ENCODE measurements at regions not wholly inside any gene's neighbourhood (a gene's known extent, or its start where the extent isn't known, plus 50 kb on each side); places are given as distances from the start of the nearest gene placed in this dataset.

GRCh38 chr2:107187870-107188269 lies 301.9 kb upstream of the ST6GAL2 start:
- Histone ChIP-seq H3K27me3 (ENCODE audit: control insufficient read depth in 2 of 2, insufficient read depth in 2 of 2, low read length in 2 of 2) (no peaks in the 10 kb centered on the region), H3K9ac (ENCODE audit: insufficient read depth in 1 of 2, low read depth in 2 of 2, low read length in 2 of 2) (no peak overlapping the region), H4K20me1 (replicated peaks; ENCODE audit: control insufficient read depth, insufficient read depth, low read length) (no peaks in the 10 kb centered on the region), H3K79me2 (ENCODE audit: control insufficient read depth, insufficient read depth, low read length) (no peaks in the 10 kb centered on the region), H3K9me3 (replicated peaks; ENCODE audit: control insufficient read depth, insufficient read depth, low read depth, low read length) (no peaks in the 10 kb centered on the region), H3K9me1 (ENCODE audit: control insufficient read depth, insufficient read depth, low read length) (no peaks in the 10 kb centered on the region), H3K36me3 (ENCODE audit: control insufficient read depth, insufficient read depth, low read length) (no peaks in the 10 kb centered on the region), H3K27ac (ENCODE audit: extremely low read depth, low read depth, low read length) (no peak overlapping the region), H3K4me1 (replicated peaks in 1 of 2; ENCODE audit: control insufficient read depth in 2 of 2, insufficient read depth in 2 of 2, low read length in 2 of 2) (no peaks in the 10 kb centered on the region), H3K4me2 (ENCODE audit: insufficient read depth, low read length) (no peak overlapping the region), H3K4me3 (no peak overlapping the region), H2AFZ (ENCODE audit: low read depth, low read length) (no peak overlapping the region)
- ChIA-PET CTCF (ENCODE audit: low intra/inter-chr PET ratio) (no interaction called here), POLR2A (no interaction called here)
- BruUV-seq (replicated peaks) = no TSS peak
- TF ChIP-seq MTA3 (IDR thresholded peaks at IDR 0.05; ENCODE audit: borderline replicate concordance) (no peak), HNRNPH1 (optimal IDR thresholded peaks at IDR 0.05; ENCODE audit: low read depth, low read length) (no peak), FUS (optimal IDR thresholded peaks at IDR 0.05; ENCODE audit: low read depth, low read length) (no peak), CBX5 (IDR thresholded peaks at IDR 0.05; ENCODE audit: borderline replicate concordance, low read depth) (no peak), CCNT2 (IDR thresholded peaks at IDR 0.05; ENCODE audit: borderline replicate concordance, extremely low read depth, insufficient read length, low read depth, low read length) (no peak), ZNF280B (CRISPR knock-in tag; IDR thresholded peaks at IDR 0.05) (no peak), ZBTB17 (CRISPR knock-in tag; IDR thresholded peaks at IDR 0.05) (no peak), ZSCAN29 (IDR thresholded peaks at IDR 0.05) (no peak), PYGO2 (tag; IDR thresholded peaks at IDR 0.05) (no peak), HDGF (IDR thresholded peaks at IDR 0.05) (no peak), DIDO1 (tag; IDR thresholded peaks at IDR 0.05; ENCODE audit: low read depth) (no peak)
- intact Hi-C loops (cut with micrococcal nuclease) = no loop called here
- 0% methylated on average over 3 of the region's 3 CpGs for WGBS (ENCODE audit: insufficient coverage, low coverage, missing lambda C conversion rate)
- FAIRE-seq (no peak), DNase-seq (ENCODE audit: extremely low read depth in 1 of 4, low spot score in 3 of 4) (no peak), ATAC-seq (no peak)
- in situ Hi-C loops (cut with MboI) = no loop called here

Measured in K562 (cell line).